NB4 (cell line): ENCODE measurements at regions not wholly inside any gene's neighbourhood (a gene's known extent, or its start where the extent isn't known, plus 50 kb on each side); places are given as distances from the start of the nearest gene placed in this dataset.

Source experiments
- DNase-seq: peaks from one replicate; pipeline ENCODE4 v3.0.0; 2010; ENCODE audit warnings: low read depth
- H3K4me3 ChIP-seq: one replicate; pipeline ENCODE4 v1.5.1; 2011; ENCODE audit warnings: mild to moderate bottlenecking, low read depth, low read length, moderate library complexity
- CTCF ChIP-seq: IDR thresholded peaks from one replicate; pipeline ENCODE4 v1.5.1; 2012; ENCODE audit warnings: low read depth, low read length
- MYC ChIP-seq: IDR thresholded peaks from 2 replicates; pipeline ENCODE4 v1.6.1; 2011; ENCODE audit warnings: low read depth, low read length
- POLR2A ChIP-seq: IDR thresholded peaks from 2 replicates; pipeline ENCODE4 v1.6.1; 2011; ENCODE audit warnings: mild to moderate bottlenecking; ENCODE audit not compliant: insufficient read length; ENCODE audit errors: extremely low read depth
- TF ChIP-seq, protein P1 (sequence below): IDR thresholded peaks from 2 replicates; pipeline ENCODE4 v1.6.1; 2011; ENCODE audit warnings: low read depth, low read length

DNA sequence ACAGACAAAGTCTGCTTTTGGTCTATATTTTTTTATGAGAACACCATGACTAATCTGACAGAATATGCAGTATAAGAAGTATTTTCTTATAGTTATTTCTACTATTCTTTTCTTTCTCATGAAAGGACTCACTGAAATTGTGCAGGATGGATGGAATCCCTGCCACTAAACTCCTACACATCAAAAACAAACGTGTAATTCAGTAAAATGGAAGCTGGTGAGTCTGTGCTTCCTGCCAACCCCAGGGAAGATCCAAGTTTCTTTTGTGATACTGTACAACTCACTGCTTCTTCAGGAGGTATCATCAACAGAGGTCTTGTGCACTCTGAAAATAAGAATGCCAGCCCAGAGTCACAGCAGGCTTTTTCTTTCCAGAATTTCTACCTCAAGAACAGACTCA lies 241.2 kb downstream of the MRPL39 start:
- H3K4me3 ChIP-seq = no peak overlapping the region
- no peak for DNase-seq
- TF ChIP-seq, protein P1, sequence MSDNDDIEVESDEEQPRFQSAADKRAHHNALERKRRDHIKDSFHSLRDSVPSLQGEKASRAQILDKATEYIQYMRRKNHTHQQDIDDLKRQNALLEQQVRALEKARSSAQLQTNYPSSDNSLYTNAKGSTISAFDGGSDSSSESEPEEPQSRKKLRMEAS = no peak

DNA sequence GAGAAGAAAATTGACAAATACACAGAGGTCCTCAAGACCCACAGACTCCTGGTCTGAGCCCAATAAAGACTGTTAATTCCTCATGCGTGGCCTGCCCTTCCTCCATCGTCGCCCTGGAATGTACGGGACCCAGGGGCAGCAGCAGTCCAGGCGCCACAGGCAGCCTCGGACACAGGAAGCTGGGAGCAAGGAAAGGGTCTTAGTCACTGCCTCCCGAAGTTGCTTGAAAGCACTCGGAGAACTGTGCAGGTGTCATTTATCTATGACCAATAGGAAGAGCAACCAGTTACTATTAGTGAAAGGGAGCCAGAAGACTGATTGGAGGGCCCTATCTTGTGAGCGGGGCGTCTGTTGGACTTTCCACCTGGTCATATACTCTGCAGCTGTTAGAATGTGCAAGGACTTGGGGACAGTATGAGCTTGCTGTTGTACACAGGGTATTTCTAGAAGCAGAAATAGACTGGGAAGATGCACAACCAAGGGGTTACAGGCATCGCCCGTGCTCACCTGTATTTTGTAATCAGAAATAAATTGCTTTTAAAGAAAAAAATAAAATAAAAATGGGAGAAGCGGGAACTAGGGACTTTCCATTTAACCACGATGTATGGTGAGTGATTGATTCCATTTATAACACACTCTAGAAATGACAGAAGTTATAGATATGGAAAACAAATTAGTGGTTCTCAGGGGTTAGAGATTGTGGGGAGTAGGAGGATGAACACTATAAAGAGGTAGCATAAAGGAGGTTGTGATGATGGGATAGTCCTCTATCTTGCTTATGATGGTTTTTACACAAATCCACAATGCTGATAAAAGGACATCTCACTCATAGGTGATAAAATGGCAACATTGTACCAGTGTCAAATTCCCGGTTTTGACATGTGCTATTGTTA lies 244.7 kb downstream of the MRPL39 start:
- H3K4me3 ChIP-seq = no peak overlapping the region
- DNase-seq = no peak

GRCh38 chr21:25361765-25362164 lies 245.5 kb downstream of the MRPL39 start:
- no peak for TF ChIP-seq POLR2A
- TF ChIP-seq CTCF = no peak
- no peak for TF ChIP-seq MYC
- TF ChIP-seq, protein P1 = no peak
- H3K4me3 ChIP-seq = no peak overlapping the region

More for the DNA sequence above, 244.7 kb downstream of the MRPL39 start:
- TF ChIP-seq CTCF = no peak
- TF ChIP-seq, protein P1 = no peak
- TF ChIP-seq POLR2A = no peak
- TF ChIP-seq MYC = no peak

GRCh38 chr21:25361097-25361496 lies 246.2 kb downstream of the MRPL39 start:
- H3K4me3 ChIP-seq = no peak overlapping the region
- TF ChIP-seq POLR2A = no peak
- TF ChIP-seq, protein P1 = no peak
- no peak for TF ChIP-seq CTCF
- no peak for TF ChIP-seq MYC
- no peak for DNase-seq

More at GRCh38 chr21:25361765-25362164, 245.5 kb downstream of the MRPL39 start:
- DNase-seq = no peak

GRCh38 chr21:25360593-25360992 lies 246.7 kb downstream of the MRPL39 start:
- TF ChIP-seq CTCF (peak; percentile 23), POLR2A (no peak)
- peak; percentile 11 for DNase-seq

DNA sequence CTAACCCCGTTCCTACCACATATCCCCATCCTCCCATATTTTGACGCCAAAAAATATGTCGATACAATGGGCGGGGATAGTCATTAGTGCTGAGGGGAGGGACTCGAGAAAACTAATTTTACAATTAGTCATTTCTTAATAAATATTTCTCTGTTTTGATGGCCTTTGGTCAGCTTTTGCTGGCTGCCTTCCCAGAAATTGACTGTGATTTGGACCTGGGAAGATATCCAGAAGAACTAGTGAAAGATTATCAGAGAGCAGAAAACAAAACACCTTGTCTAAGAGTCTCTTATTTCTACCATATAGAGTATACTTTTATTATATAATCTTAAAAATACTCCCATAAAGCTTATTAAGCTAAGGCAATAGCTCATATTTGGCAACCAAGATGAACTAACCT lies 247.6 kb downstream of the MRPL39 start:
- no peak for TF ChIP-seq MYC
- no peak for TF ChIP-seq CTCF
- H3K4me3 ChIP-seq = no peak overlapping the region
- no peak for DNase-seq

More at GRCh38 chr21:25360593-25360992, 246.7 kb downstream of the MRPL39 start:
- no peak overlapping the region for H3K4me3 ChIP-seq
